ENCODE measurements at regions not wholly inside any gene's neighbourhood (a gene's known extent, or its start where the extent isn't known, plus 50 kb on each side); places are given as distances from the start of the nearest gene placed in this dataset.

GRCh38 chr10:21207852-21208646 lies 310.9 kb upstream of the NEBL start:
- DNase-seq (ENCODE audit: low spot score), result no peak

- DNase-seq (ENCODE audit: low spot score), result no peak
These were observed 308.2 kb upstream of the NEBL start for GRCh38 chr10:21205328-21205727.

GRCh38 chr10:21203473-21204107 lies 306.5 kb upstream of the NEBL start:
- DNase-seq (ENCODE audit: low spot score), result peak; percentile 20

- no peak for DNase-seq (ENCODE audit: low spot score)
These were observed 305.8 kb upstream of the NEBL start for GRCh38 chr10:21202776-21203462.

GRCh38 chr10:21199501-21199900 lies 302.4 kb upstream of the NEBL start:
- peak; percentile 11 for DNase-seq (ENCODE audit: low spot score)

GRCh38 chr10:21197838-21198237 lies 300.7 kb upstream of the NEBL start:
- DNase-seq (ENCODE audit: low spot score), result no peak

GRCh38 chr10:21196822-21197395 lies 299.8 kb upstream of the NEBL start:
- no peak for DNase-seq (ENCODE audit: low spot score)

- DNase-seq (ENCODE audit: low spot score), result peak; percentile 73
These were observed 298.1 kb upstream of the NEBL start for GRCh38 chr10:21195252-21195651.

- peak; percentile 96 for DNase-seq (ENCODE audit: low spot score)
These were observed 297.4 kb upstream of the NEBL start for GRCh38 chr10:21194510-21194993.

- DNase-seq (ENCODE audit: low spot score), result no peak
These were observed 296.1 kb upstream of the NEBL start for GRCh38 chr10:21193196-21193595.

GRCh38 chr10:21191512-21191911 lies 294.4 kb upstream of the NEBL start:
- DNase-seq (ENCODE audit: low spot score), result peak; percentile 34

GRCh38 chr10:21184984-21185383 lies 287.9 kb upstream of the NEBL start:
- no peak for DNase-seq (ENCODE audit: low spot score)

- peak; percentile 53 for DNase-seq (ENCODE audit: low spot score)
These were observed 287.1 kb upstream of the NEBL start for GRCh38 chr10:21184216-21184615.

GRCh38 chr10:21183025-21183424 lies 285.9 kb upstream of the NEBL start:
- no peak for DNase-seq (ENCODE audit: low spot score)

GRCh38 chr10:21181451-21181850 lies 284.3 kb upstream of the NEBL start:
- DNase-seq (ENCODE audit: low spot score), result no peak

GRCh38 chr10:21180604-21181003 lies 283.5 kb upstream of the NEBL start:
- DNase-seq (ENCODE audit: low spot score), result no peak

- no peak for DNase-seq (ENCODE audit: low spot score)
These were observed 279.9 kb upstream of the NEBL start for GRCh38 chr10:21176934-21177480.

- DNase-seq (ENCODE audit: low spot score), result no peak
These were observed 278.7 kb upstream of the NEBL start for GRCh38 chr10:21175797-21176196.

- peak; percentile 34 for DNase-seq (ENCODE audit: low spot score)
These were observed 277.8 kb upstream of the NEBL start for GRCh38 chr10:21174715-21175495.

GRCh38 chr10:21173802-21174714 lies 276.9 kb upstream of the NEBL start:
- DNase-seq (ENCODE audit: low spot score), result peak; percentile 89

Measured in kidney tubule cell (primary cell).